ENCODE measurements at regions not wholly inside any gene's neighbourhood (a gene's known extent, or its start where the extent isn't known, plus 50 kb on each side); places are given as distances from the start of the nearest gene placed in this dataset.

- TF ChIP-seq TEAD4 (IDR thresholded peaks at IDR 0.05) (no peak), CREB1 (IDR thresholded peaks at IDR 0.05; ENCODE audit: low read depth) (no peak)
Observed at GRCh38 chr7:159269745-159270144, 125.1 kb upstream of the VIPR2 start.

- TF ChIP-seq MAX (IDR thresholded peaks at IDR 0.05): no peak
- no peak for TF ChIP-seq EGR1 (IDR thresholded peaks at IDR 0.05)
- TF ChIP-seq TCF12 (IDR thresholded peaks at IDR 0.05; ENCODE audit: low read depth): no peak
- TF ChIP-seq YY1 (IDR thresholded peaks at IDR 0.05; ENCODE audit: low read depth): no peak
- TF ChIP-seq TEAD4 (IDR thresholded peaks at IDR 0.05): no peak
- no peak for TF ChIP-seq NFIC (IDR thresholded peaks at IDR 0.05)
- TF ChIP-seq FOXM1 (IDR thresholded peaks at IDR 0.05; ENCODE audit: borderline replicate concordance, low read depth): no peak
- no peak for TF ChIP-seq TAF1 (IDR thresholded peaks at IDR 0.05; ENCODE audit: low read depth)
Observed at GRCh38 chr7:159263430-159263829, 118.8 kb upstream of the VIPR2 start.

DNA sequence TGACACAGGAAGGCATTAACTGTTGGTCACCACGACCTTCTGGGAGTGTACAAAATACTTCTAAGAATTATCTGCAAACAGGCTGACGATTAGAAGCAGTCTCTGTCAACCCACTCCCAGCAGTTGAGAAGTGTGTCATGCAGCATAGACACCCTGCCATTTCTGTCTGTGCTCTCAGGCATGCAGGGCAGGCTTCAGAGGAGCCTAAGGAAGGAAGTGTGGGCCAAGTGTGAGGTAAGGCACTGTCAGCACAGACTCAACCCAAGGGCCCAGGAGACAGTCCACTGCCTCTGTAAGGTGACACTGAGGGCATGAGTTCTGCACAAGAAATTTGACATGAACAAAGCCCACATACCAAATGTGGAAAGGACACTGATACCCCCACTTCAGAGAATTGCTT lies 109.0 kb upstream of the VIPR2 start:
- TF ChIP-seq TEAD4 (IDR thresholded peaks at IDR 0.05) (no peak), TAF1 (IDR thresholded peaks at IDR 0.05; ENCODE audit: low read depth) (no peak), YY1 (IDR thresholded peaks at IDR 0.05; ENCODE audit: low read depth) (no peak), NFIC (IDR thresholded peaks at IDR 0.05) (no peak), CEBPB (IDR thresholded peaks at IDR 0.05) (no peak)

- TF ChIP-seq, protein P1, sequence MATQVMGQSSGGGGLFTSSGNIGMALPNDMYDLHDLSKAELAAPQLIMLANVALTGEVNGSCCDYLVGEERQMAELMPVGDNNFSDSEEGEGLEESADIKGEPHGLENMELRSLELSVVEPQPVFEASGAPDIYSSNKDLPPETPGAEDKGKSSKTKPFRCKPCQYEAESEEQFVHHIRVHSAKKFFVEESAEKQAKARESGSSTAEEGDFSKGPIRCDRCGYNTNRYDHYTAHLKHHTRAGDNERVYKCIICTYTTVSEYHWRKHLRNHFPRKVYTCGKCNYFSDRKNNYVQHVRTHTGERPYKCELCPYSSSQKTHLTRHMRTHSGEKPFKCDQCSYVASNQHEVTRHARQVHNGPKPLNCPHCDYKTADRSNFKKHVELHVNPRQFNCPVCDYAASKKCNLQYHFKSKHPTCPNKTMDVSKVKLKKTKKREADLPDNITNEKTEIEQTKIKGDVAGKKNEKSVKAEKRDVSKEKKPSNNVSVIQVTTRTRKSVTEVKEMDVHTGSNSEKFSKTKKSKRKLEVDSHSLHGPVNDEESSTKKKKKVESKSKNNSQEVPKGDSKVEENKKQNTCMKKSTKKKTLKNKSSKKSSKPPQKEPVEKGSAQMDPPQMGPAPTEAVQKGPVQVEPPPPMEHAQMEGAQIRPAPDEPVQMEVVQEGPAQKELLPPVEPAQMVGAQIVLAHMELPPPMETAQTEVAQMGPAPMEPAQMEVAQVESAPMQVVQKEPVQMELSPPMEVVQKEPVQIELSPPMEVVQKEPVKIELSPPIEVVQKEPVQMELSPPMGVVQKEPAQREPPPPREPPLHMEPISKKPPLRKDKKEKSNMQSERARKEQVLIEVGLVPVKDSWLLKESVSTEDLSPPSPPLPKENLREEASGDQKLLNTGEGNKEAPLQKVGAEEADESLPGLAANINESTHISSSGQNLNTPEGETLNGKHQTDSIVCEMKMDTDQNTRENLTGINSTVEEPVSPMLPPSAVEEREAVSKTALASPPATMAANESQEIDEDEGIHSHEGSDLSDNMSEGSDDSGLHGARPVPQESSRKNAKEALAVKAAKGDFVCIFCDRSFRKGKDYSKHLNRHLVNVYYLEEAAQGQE (IDR thresholded peaks at IDR 0.05; ENCODE audit: low read depth): no peak
- TF ChIP-seq EGR1 (IDR thresholded peaks at IDR 0.05): no peak
Observed at GRCh38 chr7:159250471-159250870, 105.8 kb upstream of the VIPR2 start.

- TF ChIP-seq NFIC (IDR thresholded peaks at IDR 0.05) (no peak), FOXM1 (IDR thresholded peaks at IDR 0.05; ENCODE audit: borderline replicate concordance, low read depth) (no peak), TEAD4 (IDR thresholded peaks at IDR 0.05) (no peak), ZBTB7A (IDR thresholded peaks at IDR 0.05; ENCODE audit: low read depth) (no peak), EP300 (IDR thresholded peaks at IDR 0.05; ENCODE audit: borderline replicate concordance) (no peak), RAD21 (IDR thresholded peaks at IDR 0.05; ENCODE audit: low read depth) (no peak), CEBPB (IDR thresholded peaks at IDR 0.05) (no peak), MAX (IDR thresholded peaks at IDR 0.05) (no peak), EGR1 (IDR thresholded peaks at IDR 0.05) (no peak), CREB1 (IDR thresholded peaks at IDR 0.05; ENCODE audit: low read depth) (no peak), YY1 (IDR thresholded peaks at IDR 0.05; ENCODE audit: low read depth) (no peak), TAF1 (IDR thresholded peaks at IDR 0.05; ENCODE audit: low read depth) (no peak), TCF12 (IDR thresholded peaks at IDR 0.05; ENCODE audit: low read depth) (no peak), USF1 (IDR thresholded peaks at IDR 0.05) (no peak)
- TF ChIP-seq, protein P1 (IDR thresholded peaks at IDR 0.05; ENCODE audit: low read depth): no peak
Observed at GRCh38 chr7:159249671-159250070, 105.0 kb upstream of the VIPR2 start.

DNA sequence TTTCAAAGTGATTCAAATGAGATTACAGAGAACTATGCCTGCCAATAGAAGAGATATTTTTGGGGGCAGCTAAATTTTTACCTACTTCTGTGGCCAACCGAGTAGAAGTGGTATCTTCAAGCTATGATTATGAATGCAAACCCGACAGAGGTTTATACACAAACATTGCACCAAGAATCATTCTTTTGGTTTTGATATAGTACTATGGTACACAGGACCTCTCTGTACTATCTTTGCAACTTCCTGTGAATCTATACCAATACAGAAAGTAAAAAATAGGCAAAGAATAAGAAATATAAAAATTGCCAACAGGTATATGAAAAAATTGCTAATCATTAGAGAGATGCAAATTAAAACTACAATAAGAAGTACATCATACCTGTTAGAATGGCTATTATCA lies 103.2 kb upstream of the VIPR2 start:
- TF ChIP-seq EP300 (IDR thresholded peaks at IDR 0.05; ENCODE audit: borderline replicate concordance): no peak
- TF ChIP-seq RAD21 (IDR thresholded peaks at IDR 0.05; ENCODE audit: low read depth): no peak
- no peak for TF ChIP-seq TAF1 (IDR thresholded peaks at IDR 0.05; ENCODE audit: low read depth)
- TF ChIP-seq YY1 (IDR thresholded peaks at IDR 0.05; ENCODE audit: low read depth): no peak
- TF ChIP-seq MAX (IDR thresholded peaks at IDR 0.05): no peak
- TF ChIP-seq TEAD4 (IDR thresholded peaks at IDR 0.05): no peak
- TF ChIP-seq TCF12 (IDR thresholded peaks at IDR 0.05; ENCODE audit: low read depth): no peak
- no peak for TF ChIP-seq EGR1 (IDR thresholded peaks at IDR 0.05)
- no peak for TF ChIP-seq NFIC (IDR thresholded peaks at IDR 0.05)
- TF ChIP-seq CREB1 (IDR thresholded peaks at IDR 0.05; ENCODE audit: low read depth): no peak
- TF ChIP-seq CEBPB (IDR thresholded peaks at IDR 0.05): no peak
- TF ChIP-seq USF1 (IDR thresholded peaks at IDR 0.05): no peak
- TF ChIP-seq, protein P1 (IDR thresholded peaks at IDR 0.05; ENCODE audit: low read depth): no peak
- TF ChIP-seq ZBTB7A (IDR thresholded peaks at IDR 0.05; ENCODE audit: low read depth): no peak
- no peak for TF ChIP-seq FOXM1 (IDR thresholded peaks at IDR 0.05; ENCODE audit: borderline replicate concordance, low read depth)

All from Ishikawa (cell line).